T-helper 2 cell treated with Interferon-gamma antibody and Interleukin-4, amounts not matched to agents 100 ng/mL and 5 ng/mL, for 36 hours (primary cell): ENCODE measurements at regions not wholly inside any gene's neighbourhood (a gene's known extent, or its start where the extent isn't known, plus 50 kb on each side); places are given as distances from the start of the nearest gene placed in this dataset.
"Not testable (repeated sequence)": the region's sequence is repeated elsewhere in the genome, so short reads cannot be mapped to it uniquely, and the experiment has no call there.

Experiments used
- intact Hi-C: fragments of 100-400 bp; cut with micrococcal nuclease; formaldehyde crosslinking; loops from one replicate; pipeline ENCODE4 v1.15.1; 2023

DNA sequence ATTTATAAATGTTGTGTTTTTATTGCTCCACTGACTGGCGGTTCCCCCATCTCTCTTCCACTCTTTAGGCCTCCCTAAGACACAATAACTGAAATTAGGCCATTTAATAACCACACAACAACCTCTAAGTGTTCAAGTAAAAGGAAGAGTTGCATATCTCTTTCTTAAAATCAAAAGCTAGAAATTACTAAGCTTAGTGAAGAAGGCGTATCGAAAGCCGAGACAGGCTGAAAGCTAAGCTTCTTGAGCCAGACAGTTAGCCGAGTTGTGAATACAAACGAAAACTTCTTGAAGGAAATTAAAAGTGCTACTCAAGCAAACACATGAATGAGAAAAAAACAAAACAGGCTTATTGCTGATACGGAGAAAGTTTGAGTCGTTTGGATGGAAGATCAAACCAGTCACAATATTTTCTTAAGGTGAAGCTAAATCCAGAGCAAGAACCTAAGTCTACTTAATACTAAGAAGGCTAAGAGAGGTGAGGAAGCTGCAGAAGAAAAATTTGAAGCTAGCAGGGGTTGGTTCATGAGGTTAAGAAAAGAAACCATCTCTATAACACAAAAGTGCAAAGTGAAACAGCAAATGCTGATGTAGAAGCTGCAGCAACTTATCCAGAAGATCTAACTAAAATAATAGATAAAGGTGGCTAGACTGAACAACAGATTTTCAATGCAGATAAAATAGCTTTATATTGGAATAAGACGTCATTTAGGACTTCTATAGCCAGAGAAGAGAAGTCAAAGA, 194.0 kb upstream of the TTC29 start:
- intact Hi-C loops: no loop called here

DNA sequence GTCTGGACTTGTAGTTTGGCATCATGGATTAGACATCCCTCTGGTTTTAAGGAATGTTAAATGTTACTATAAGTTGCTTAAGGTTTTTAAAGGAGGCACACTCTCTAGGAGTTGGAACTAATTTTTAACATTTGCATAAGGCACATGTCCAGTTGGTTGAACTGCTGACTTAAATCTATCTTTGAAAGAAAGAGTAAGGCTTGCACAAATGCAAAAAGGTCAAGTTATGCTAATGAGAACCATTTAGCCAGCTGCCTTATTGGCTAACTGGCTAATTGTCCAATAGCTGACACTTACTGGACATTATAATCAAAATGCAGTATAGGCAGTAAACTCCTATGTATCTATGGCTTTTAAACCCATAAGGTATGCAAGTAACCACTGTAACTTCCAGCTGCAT, 206.1 kb upstream of the TTC29 start:
- intact Hi-C loops: no loop called here

DNA sequence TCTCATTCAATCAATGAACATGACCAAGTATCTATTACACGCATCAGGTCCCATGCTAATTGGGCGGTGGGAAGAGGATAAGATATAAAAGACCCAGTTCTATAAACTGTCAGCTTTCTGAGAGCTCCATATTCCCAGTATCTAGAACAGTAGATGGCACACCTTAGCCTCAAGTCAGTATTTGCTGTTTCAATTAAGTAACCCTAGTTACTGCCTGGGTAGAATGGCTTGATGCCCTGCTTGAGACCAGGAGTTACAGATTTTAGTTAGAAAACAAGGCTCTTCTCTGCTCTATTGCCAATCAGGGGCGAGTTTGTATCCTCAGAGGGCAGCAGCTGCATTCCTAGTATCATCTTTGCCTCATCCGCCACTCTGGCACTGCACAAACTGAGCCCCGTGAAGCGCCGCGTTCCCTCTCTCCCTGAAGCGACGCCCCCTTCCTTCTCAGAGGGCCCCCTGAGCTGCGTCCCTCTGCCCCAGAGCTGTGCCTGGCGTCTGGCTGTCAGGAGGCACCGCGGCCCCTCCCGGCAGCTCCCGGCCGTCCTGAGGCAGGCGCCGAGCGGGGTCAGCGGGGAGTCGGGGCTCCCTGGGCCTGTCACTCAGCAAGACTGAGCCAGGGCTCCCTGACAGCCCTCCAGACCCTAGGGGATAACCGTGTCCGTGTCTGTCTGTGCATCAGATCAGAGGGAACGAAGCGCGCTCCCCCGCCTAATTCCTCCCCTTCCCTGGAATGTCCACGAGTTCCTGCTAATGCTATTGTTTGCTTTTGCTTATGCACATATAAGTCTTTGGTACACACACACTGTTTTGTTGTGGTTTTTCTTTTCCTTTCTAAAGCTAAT, 212.4 kb upstream of the TTC29 start:
- intact Hi-C loops: no loop called here

- intact Hi-C loops: loop anchor here (1.0 to 5.0 kb wide), 2 partner anchors 429 to 706 kb away; no protein-coding TSS in a partner anchor
Measured at GRCh38 chr4:147160908-147161513, 215.3 kb upstream of the TTC29 start.

- intact Hi-C loops: loop anchor here (5.0 kb wide), 1 partner anchor 704 kb away; no protein-coding TSS in a partner anchor
Measured at GRCh38 chr4:147163311-147163710, 217.6 kb upstream of the TTC29 start.

DNA sequence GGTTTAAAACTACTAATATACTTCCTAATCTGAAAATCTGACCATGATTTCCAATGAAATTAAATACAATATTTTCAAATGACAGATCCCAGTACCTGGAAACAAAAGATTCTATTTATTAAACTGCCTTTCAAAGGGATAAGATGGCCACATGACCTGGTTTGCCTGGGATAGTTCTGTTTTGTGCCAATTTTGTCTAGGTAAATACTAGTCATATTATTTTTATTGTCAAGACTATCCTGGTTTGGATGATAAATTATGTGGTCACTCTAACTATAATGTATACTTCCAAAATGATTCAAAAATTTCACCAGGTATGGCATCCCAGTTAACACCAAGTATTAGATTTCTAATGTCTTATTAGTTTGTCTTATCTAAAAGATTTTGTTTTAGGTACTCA, 222.5 kb upstream of the TTC29 start:
- intact Hi-C loops: not testable (repeated sequence)

- intact Hi-C loops: no loop called here
Measured at GRCh38 chr4:147173322-147173721, 227.7 kb upstream of the TTC29 start.

- intact Hi-C loops: no loop called here
Measured at GRCh38 chr4:147173797-147174432, 228.3 kb upstream of the TTC29 start.

GRCh38 chr4:147174591-147174990, 228.9 kb upstream of the TTC29 start:
- intact Hi-C loops: no loop called here

- intact Hi-C loops: no loop called here
Measured at GRCh38 chr4:147175460-147176025, 229.9 kb upstream of the TTC29 start.

DNA sequence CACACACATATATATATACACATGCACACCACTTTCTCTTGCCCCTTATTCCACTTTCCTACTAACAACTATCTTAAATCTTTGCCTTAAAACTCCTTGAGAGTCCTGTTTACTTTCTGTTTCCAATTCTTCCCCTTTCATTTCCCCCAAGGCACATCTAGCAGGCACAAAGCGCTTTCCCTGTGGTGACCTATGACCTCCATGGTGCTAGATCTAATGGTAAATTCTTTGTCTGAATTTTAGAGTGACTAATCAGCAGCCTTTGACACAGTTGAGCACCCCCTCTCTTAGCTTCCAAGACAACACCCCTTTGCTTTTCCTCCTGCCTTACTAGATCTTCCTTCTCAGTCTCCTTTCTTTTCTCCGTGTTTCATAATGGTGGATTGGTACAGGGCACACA, 236.4 kb upstream of the TTC29 start:
- intact Hi-C loops: no loop called here

GRCh38 chr4:147192679-147193078, 247.0 kb upstream of the TTC29 start:
- intact Hi-C loops: no loop called here

- intact Hi-C loops: no loop called here
Measured at GRCh38 chr4:147194114-147194513, 248.4 kb upstream of the TTC29 start.

DNA sequence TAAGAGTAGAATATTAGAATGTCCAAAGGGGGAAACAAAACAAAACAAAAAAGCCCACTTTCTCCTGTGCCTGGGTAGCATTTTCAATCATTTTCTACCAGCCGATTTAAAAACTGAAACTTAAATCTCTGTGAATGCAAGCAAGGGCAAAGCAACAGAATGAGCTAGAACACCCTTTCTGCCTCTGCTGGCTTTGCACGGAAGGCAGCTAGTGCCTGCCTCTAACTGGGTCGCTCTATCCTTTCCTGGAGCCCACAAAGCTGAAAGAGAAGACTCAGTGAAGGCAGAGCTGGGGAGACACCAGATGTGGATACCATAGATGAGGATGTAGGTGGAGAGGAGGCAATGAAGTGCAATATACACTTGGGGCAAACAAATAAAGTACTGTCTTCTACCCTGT, 248.9 kb upstream of the TTC29 start:
- intact Hi-C loops: no loop called here

DNA sequence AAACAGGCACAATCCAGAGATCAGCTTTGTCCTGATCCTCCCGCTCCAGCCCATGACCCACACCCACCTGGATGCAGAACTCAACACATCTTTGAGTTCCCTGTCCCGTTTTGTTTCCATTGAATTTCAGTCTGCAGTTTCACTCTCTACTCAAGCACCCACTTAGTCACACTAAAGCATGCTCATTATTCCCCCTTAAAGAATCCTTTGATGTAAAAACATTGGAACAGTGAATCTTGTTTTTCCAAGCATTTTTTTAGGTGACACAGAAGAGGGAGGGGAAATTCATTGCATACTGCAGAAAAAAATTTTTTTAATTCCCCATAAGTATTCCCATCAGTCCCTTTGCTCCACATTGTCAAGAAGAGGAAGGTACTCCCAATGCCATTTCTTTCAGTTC, 249.7 kb upstream of the TTC29 start:
- intact Hi-C loops: no loop called here

- intact Hi-C loops: no loop called here
Measured at GRCh38 chr4:147198411-147199051, 252.9 kb upstream of the TTC29 start.

DNA sequence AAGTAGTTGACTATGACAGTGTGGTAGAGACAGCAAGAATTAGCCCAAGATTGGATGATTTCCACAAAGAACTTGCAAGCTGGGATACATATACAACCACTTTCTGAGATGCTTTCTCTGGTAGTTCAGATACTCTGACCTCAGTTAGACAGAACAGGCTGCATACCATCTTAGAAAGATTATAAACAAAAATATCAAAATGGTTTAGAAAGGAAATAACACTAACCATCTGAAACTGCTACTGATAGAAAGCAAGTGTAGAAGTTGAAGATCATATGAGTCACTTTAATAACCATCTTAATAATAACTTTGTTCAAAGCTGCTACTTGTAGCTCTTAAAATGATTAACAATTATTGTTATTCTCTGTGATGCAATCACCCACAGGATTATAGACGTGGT, 255.4 kb upstream of the TTC29 start:
- intact Hi-C loops: no loop called here

DNA sequence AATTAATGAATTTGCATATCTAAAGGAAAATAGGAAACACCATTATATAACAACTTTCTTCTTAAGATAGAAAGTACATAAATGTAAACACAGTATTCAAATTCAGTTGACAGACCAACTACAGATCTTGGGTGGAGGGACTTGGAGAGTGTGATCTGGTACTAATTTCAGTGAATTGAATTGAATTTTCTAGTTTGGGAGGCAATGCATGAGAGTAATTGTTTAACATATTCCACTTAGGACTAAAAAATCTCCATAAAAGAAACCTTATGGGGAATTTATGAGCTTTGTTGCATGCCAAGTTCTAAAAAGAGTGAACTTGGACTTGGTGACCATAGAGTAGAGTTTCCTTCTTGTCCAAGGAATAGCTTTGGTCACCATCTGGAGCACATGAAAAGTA, 261.1 kb upstream of the TTC29 start:
- intact Hi-C loops: no loop called here

DNA sequence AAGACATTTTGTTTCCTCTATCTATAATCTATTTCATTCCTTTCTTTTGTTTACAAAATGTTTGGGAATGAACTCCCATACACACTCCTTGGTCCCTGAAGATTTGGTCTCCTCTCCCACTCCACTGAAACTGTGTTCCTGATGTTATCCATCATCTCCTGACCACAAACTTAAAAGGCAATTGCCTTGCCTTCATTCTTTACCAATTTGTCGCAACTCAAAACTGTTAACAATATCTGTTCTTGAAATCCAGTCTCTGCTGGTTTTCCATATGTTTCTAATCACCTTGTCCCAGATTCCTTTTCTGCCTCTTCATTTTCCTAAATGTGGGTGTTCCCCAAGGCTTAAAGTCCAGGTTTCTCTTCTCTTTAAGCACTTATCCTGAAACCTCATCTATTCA, 262.2 kb upstream of the TTC29 start:
- intact Hi-C loops: no loop called here

DNA sequence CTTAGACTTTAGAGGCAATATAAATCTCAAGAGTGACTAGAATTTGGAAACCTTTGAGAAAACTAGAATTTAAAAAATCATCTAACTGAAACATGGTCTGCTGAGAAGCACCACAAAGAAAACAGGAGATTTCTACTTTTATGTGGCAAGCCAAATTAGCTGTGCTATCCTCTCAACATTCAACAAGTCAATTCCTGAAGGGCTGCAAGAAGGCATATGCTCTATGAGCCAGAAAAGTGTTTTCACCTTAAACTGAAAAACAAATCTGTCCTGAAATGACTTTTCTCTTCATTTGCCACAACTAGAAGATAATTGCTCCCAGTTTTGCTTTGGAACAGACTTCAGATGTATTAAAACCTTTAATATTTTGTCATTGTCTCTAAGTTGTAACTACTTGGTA, 263.2 kb upstream of the EDNRA start:
- intact Hi-C loops: no loop called here

DNA sequence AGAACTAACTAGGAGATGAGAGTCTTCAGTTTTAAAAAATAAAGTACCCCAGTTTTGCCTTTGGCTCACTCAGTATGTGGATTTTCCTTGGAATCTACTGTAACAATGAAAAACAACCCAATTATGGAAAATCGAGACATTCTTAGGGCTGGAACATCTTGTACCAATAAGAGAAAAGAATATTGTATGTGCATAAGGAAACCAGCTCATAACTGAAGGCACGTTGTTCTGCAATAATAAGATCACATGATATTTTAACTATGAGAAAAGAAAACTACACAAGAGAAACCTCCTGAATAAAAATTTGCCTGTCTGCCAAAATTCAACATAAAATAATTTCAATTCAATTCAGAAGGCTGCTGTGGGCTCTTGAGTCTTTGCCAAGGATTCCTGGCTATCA, 261.8 kb upstream of the EDNRA start:
- intact Hi-C loops: no loop called here
